Heart left ventricle (tissue), 13 donors: ENCODE measurements at regions not wholly inside any gene's neighbourhood (a gene's known extent, or its start where the extent isn't known, plus 50 kb on each side); places are given as distances from the start of the nearest gene placed in this dataset.

Experiments used
- POLR2A ChIP-seq, 2 donors: fragments of 450-650 bp; IDR thresholded peaks; one replicate each; pipeline ENCODE4 v1.6.1; 2017; ENCODE audit warnings: antibody characterized with exemption in 2 of 2, mild to moderate bottlenecking in 2 of 2, moderate library complexity in 2 of 2
- TF ChIP-seq, protein P1 (sequence below), 12 donors: fragments of 200-600 bp; sonication (generic) in 4 of 12; IDR thresholded peaks; one replicate each; pipeline versions ENCODE4 v1.5.0 to v1.8.0; 2018 to 2022; ENCODE audit warnings: antibody characterized with exemption in 12 of 12, mild to moderate bottlenecking in 5 of 12
- donor health status: ischemic (EF 13 %, LVEDD 7.1; RV severe dilation, severe dysfunction).
- donor health status: DM: no; HTN: yes; CAD: no.
- donor health status: DM: no; HTN: no; CAD: no.
- donor health status: ischemic (EF 25% LVEDD 6.9; RV normal size, moderate dysfunction).
- donor health status: ischemic (EF 25% LVEDD 5.7; RV mildly dilated, moderate dysfunction).
- donor health status: ischemic (EF 35%, LVEDD 5.7; RV mildly dilated, moderate dysfunction).
- donor health status: nonischemic (EF 11% LVEDD 7.7; RV severe dilation, severe dysfunction).
- donor health status: DM: yes; HTN: yes; CAD: no.
- donor health status: PGD.
- donor health status: ischemic (EF 29% LVEDD 5.4; RV normal size, mild dysfunction).
- donor health status: nonischemic (EF 23%, LVEDD 6.1; RV moderate dilation, normal function).

DNA sequence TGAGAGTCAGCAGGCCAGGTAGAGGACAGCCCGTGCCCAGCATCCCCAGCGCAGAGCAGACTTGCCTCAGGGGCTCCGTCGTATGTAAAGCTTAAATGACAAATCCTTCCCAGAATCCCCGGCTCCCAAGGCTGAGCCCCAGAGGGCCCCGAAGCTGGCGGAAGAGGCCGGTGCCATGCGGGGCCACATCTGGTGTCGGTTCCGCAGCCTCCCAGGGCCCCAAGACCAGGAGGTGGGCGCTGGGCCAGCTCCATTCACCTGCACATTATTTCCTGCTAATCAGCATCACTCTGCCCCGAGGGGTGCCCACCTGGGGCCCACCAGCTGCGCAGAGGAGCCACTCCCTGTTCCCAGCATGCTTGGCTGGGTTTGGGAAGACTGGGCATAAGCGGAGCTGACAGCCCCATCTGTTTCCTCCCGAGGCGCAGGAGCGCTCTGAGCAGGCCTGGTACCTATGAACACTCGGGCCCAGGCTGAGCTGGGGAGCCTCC is 124.0 kb upstream of the PPP1R26 start:
- TF ChIP-seq, protein P1, sequence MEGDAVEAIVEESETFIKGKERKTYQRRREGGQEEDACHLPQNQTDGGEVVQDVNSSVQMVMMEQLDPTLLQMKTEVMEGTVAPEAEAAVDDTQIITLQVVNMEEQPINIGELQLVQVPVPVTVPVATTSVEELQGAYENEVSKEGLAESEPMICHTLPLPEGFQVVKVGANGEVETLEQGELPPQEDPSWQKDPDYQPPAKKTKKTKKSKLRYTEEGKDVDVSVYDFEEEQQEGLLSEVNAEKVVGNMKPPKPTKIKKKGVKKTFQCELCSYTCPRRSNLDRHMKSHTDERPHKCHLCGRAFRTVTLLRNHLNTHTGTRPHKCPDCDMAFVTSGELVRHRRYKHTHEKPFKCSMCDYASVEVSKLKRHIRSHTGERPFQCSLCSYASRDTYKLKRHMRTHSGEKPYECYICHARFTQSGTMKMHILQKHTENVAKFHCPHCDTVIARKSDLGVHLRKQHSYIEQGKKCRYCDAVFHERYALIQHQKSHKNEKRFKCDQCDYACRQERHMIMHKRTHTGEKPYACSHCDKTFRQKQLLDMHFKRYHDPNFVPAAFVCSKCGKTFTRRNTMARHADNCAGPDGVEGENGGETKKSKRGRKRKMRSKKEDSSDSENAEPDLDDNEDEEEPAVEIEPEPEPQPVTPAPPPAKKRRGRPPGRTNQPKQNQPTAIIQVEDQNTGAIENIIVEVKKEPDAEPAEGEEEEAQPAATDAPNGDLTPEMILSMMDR (IDR thresholded peaks at IDR 0.05) = no peak
- no peak for TF ChIP-seq POLR2A (IDR thresholded peaks at IDR 0.05)
